Suprapubic skin (tissue), 4 donors: ENCODE measurements at regions not wholly inside any gene's neighbourhood (a gene's known extent, or its start where the extent isn't known, plus 50 kb on each side); places are given as distances from the start of the nearest gene placed in this dataset.

Experiments used
- DNase-seq, 2 donors: peaks; one replicate each; pipeline ENCODE4 v3.0.0-alpha.2; 2019; ENCODE audit warnings: low spot score in 2 of 2
- H3K27ac ChIP-seq: fragments of 200-600 bp; sonication (generic); one replicate; pipeline ENCODE4 v1.5.1; 2019
- H3K27me3 ChIP-seq: fragments of 200-600 bp; sonication (generic); one replicate; pipeline ENCODE4 v1.5.1; 2019
- H3K36me3 ChIP-seq: fragments of 200-600 bp; sonication (generic); one replicate; pipeline ENCODE4 v1.5.1; 2019
- H3K4me1 ChIP-seq: fragments of 200-600 bp; sonication (generic); one replicate; pipeline ENCODE4 v1.5.1; 2019
- H3K4me3 ChIP-seq: fragments of 200-600 bp; sonication (generic); one replicate; pipeline ENCODE4 v1.5.1; 2019; ENCODE audit warnings: mild to moderate bottlenecking
- H3K9me3 ChIP-seq: fragments of 200-600 bp; sonication (generic); one replicate; pipeline ENCODE4 v1.5.1; 2019
- CTCF ChIP-seq, 2 donors: fragments of 200-600 bp in 1 of 2; fragments of 450-650 bp in 1 of 2; sonication (generic) in 1 of 2; IDR thresholded peaks; one replicate each; pipeline ENCODE4 v1.5.1; 2016 to 2019; ENCODE audit warnings: antibody characterized with exemption in 2 of 2, mild to moderate bottlenecking in 1 of 2, moderate library complexity in 1 of 2
- EP300 ChIP-seq: sonication (generic); formaldehyde crosslinking; IDR thresholded peaks from one replicate; pipeline ENCODE4 v1.6.1; 2017; ENCODE audit warnings: antibody characterized with exemption
- POLR2A ChIP-seq, 2 donors: fragments of 450-650 bp; IDR thresholded peaks; one replicate each; pipeline ENCODE4 v1.6.1; 2017; ENCODE audit warnings: antibody characterized with exemption in 2 of 2, mild to moderate bottlenecking in 2 of 2, moderate library complexity in 2 of 2
- POLR2AphosphoS5 ChIP-seq, 3 donors: sonication (generic); formaldehyde crosslinking; IDR thresholded peaks; one replicate each; pipeline ENCODE4 v1.6.1; 2017; ENCODE audit warnings: antibody characterized with exemption in 3 of 3
- WGBS: methylation state at CpG from one replicate; pipeline ENCODE4 v1.1.5; 2018; 5-methylcytosine and 5-hydroxymethylcytosine counted together

- Histone ChIP-seq H3K27me3 (no peaks in the 10 kb centered on the region), H3K27ac (peak overlapping the region; percentile 94), H3K9me3 (no peaks in the 10 kb centered on the region), H3K4me1 (peaks cover 32% of the 10 kb centered on the region), H3K36me3 (no peaks in the 10 kb centered on the region), H3K4me3 (peak overlapping the region; percentile 54)
- peak; percentile 88 for DNase-seq
- no peak for TF ChIP-seq POLR2A (IDR thresholded peaks at IDR 0.05)
- TF ChIP-seq EP300 = no peak
- no peak for TF ChIP-seq POLR2AphosphoS5 (IDR thresholded peaks at IDR 0.05)
- no peak for TF ChIP-seq CTCF (IDR thresholded peaks at IDR 0.05)
- 0% methylated on average over 11 of the region's 58 CpGs for WGBS
Observed at GRCh38 chr15:66842710-66843441, 140.8 kb downstream of the SMAD6 start.

DNA sequence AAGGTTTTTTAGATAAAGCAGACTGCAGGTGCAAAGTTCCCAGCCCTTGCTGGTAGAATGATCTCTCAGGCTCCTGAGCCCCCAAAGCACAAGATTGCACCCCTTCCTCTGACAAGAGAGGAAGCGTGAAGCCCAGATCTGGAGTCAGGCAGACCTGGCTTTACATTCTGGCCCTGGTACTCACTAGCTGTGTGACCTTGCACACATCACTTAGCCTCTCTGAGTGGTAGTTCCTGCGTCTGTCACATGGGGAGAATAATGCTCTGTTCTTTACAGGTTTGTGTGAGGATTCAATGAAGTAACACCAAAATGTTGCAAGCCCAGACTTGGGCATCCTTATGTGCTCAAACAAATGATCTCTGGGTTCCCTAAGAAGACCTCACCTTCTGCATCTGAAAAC is 141.5 kb downstream of the SMAD6 start:
- Histone ChIP-seq H3K27me3 (no peaks in the 10 kb centered on the region), H3K27ac (peak overlapping the region; percentile 94), H3K4me1 (peaks cover 32% of the 10 kb centered on the region), H3K9me3 (no peaks in the 10 kb centered on the region), H3K36me3 (no peaks in the 10 kb centered on the region), H3K4me3 (no peak overlapping the region)
- WGBS = 80% methylated on average over 2 of the region's 2 CpGs
- TF ChIP-seq POLR2AphosphoS5 (IDR thresholded peaks at IDR 0.05) = no peak
- no peak for TF ChIP-seq POLR2A (IDR thresholded peaks at IDR 0.05)
- no peak for TF ChIP-seq CTCF (IDR thresholded peaks at IDR 0.05)
- TF ChIP-seq EP300 = no peak
- DNase-seq = no peak

DNA sequence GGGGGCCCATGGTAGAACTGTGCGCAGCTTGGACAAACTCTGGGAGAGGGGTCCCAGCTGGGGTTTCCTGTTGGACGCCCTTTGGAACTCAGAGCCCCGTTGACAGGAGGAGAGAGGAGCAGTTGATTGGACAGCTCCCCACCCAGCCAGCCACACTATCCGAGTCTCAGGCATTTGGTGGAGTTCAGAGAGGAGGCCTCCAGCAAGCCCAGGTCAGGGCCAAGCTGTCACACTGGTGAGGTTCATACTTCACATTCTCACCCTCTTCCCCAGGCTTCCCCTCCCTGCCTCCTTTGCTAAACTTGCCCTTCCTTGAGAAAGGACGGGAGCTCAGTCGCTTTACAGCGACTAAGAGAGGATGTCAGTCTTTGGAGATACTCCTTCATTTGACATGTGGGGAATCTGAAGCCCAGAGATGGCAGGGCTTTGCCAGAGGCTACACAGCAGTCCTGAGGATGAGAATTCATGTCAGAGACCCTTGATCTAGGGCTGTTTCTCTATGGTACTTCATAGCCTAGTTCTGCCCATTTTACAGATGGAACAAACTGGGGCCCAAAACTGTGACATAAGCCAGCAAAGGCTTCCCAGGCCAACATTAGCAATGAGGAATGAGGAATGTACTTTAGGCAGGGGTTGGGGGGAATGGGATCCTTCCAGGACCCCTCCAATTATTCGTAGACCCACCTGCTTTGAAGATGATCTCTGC is 142.2 kb downstream of the SMAD6 start:
- Histone ChIP-seq H3K36me3 (no peaks in the 10 kb centered on the region), H3K4me3 (no peak overlapping the region), H3K27ac (no peak overlapping the region), H3K9me3 (no peaks in the 10 kb centered on the region), H3K4me1 (peaks cover 32% of the 10 kb centered on the region), H3K27me3 (no peaks in the 10 kb centered on the region)
- no peak for TF ChIP-seq POLR2AphosphoS5 (IDR thresholded peaks at IDR 0.05)
- TF ChIP-seq POLR2A (IDR thresholded peaks at IDR 0.05) = no peak
- no peak for TF ChIP-seq CTCF (IDR thresholded peaks at IDR 0.05)
- TF ChIP-seq EP300 = no peak
- 91% methylated on average over 7 of the region's 8 CpGs for WGBS
- no peak for DNase-seq

GRCh38 chr15:66844747-66845145 is 142.7 kb downstream of the SMAD6 start:
- WGBS = 96% methylated on average over 5 of the region's 5 CpGs
- no peak for TF ChIP-seq POLR2AphosphoS5 (IDR thresholded peaks at IDR 0.05)
- no peak for TF ChIP-seq CTCF (IDR thresholded peaks at IDR 0.05)
- no peak for TF ChIP-seq EP300
- no peak for TF ChIP-seq POLR2A (IDR thresholded peaks at IDR 0.05)
- H3K27ac ChIP-seq = no peak overlapping the region

GRCh38 chr15:66845266-66845785 is 143.3 kb downstream of the SMAD6 start:
- no peak for DNase-seq
- WGBS = 87% methylated on average over 12 of the region's 13 CpGs

More at GRCh38 chr15:66844747-66845145, 142.7 kb downstream of the SMAD6 start:
- Histone ChIP-seq H3K9me3 (no peaks in the 10 kb centered on the region), H3K4me1 (peaks cover 30% of the 10 kb centered on the region), H3K27me3 (no peaks in the 10 kb centered on the region), H3K36me3 (no peaks in the 10 kb centered on the region), H3K4me3 (no peak overlapping the region)
- no peak for DNase-seq

More at GRCh38 chr15:66845266-66845785, 143.3 kb downstream of the SMAD6 start:
- Histone ChIP-seq H3K9me3 (no peaks in the 10 kb centered on the region), H3K4me1 (peaks cover 28% of the 10 kb centered on the region), H3K27me3 (no peaks in the 10 kb centered on the region), H3K4me3 (no peak overlapping the region), H3K36me3 (no peaks in the 10 kb centered on the region), H3K27ac (no peak overlapping the region)
- no peak for TF ChIP-seq EP300
- TF ChIP-seq CTCF (IDR thresholded peaks at IDR 0.05) = no peak
- TF ChIP-seq POLR2A (IDR thresholded peaks at IDR 0.05) = no peak
- no peak for TF ChIP-seq POLR2AphosphoS5 (IDR thresholded peaks at IDR 0.05)
